AG20443 (cell line): ENCODE measurements at regions not wholly inside any gene's neighbourhood (a gene's known extent, or its start where the extent isn't known, plus 50 kb on each side); places are given as distances from the start of the nearest gene placed in this dataset.
"Not testable (repeated sequence)": the region's sequence is repeated elsewhere in the genome, so short reads cannot be mapped to it uniquely, and the experiment has no call there.

Experiments
- DNase-seq: peaks from one replicate; pipeline ENCODE4 v3.0.0; 2012; ENCODE audit warnings: low spot score, mixed read lengths

GRCh38 chr13:22937953-22938352 is 242.8 kb upstream of the SGCG start:
- no peak for DNase-seq

- no peak for DNase-seq
Observed at GRCh38 chr13:22938576-22938975, 242.2 kb upstream of the SGCG start.

GRCh38 chr13:22939157-22939556 is 241.6 kb upstream of the SGCG start:
- no peak for DNase-seq

GRCh38 chr13:22940090-22940710 is 240.6 kb upstream of the SGCG start:
- DNase-seq: no peak

GRCh38 chr13:22940736-22941135 is 240.0 kb upstream of the SGCG start:
- DNase-seq: no peak

- not testable (repeated sequence) for DNase-seq
Observed at GRCh38 chr13:22941495-22941894, 239.3 kb upstream of the SGCG start.

GRCh38 chr13:22942831-22943230 is 237.9 kb upstream of the SGCG start:
- not testable (repeated sequence) for DNase-seq

GRCh38 chr13:22944378-22944777 is 236.4 kb upstream of the SGCG start:
- no peak for DNase-seq

GRCh38 chr13:22945321-22946226 is 235.2 kb upstream of the SGCG start:
- no peak for DNase-seq

GRCh38 chr13:22948421-22948820 is 232.4 kb upstream of the SGCG start:
- no peak for DNase-seq

GRCh38 chr13:22952018-22952417 is 228.8 kb upstream of the SGCG start:
- not testable (repeated sequence) for DNase-seq

- not testable (repeated sequence) for DNase-seq
Observed at GRCh38 chr13:22955147-22955546, 225.6 kb upstream of the SGCG start.

- DNase-seq: peak; percentile 13
Observed at GRCh38 chr13:22956456-22957115, 224.2 kb upstream of the SGCG start.

GRCh38 chr13:22959859-22960258 is 220.9 kb upstream of the SGCG start:
- DNase-seq: not testable (repeated sequence)

- peak; percentile 2 for DNase-seq
Observed at GRCh38 chr13:22960827-22961226, 220.0 kb upstream of the SGCG start.

GRCh38 chr13:22961342-22961741 is 219.4 kb upstream of the SGCG start:
- not testable (repeated sequence) for DNase-seq

- DNase-seq: no peak
Observed at GRCh38 chr13:22961835-22962537, 218.8 kb upstream of the SGCG start.

- DNase-seq: not testable (repeated sequence)
Observed at GRCh38 chr13:22963384-22964053, 217.3 kb upstream of the SGCG start.

- no peak for DNase-seq
Observed at GRCh38 chr13:22964245-22964966, 216.4 kb upstream of the SGCG start.

- DNase-seq: peak; percentile 42
Observed at GRCh38 chr13:22965011-22965857, 215.5 kb upstream of the SGCG start.
